Activated naive CD4-positive, alpha-beta T cell (primary cell): ENCODE measurements at regions not wholly inside any gene's neighbourhood (a gene's known extent, or its start where the extent isn't known, plus 50 kb on each side); places are given as distances from the start of the nearest gene placed in this dataset.
"Not testable (repeated sequence)": the region's sequence is repeated elsewhere in the genome, so short reads cannot be mapped to it uniquely, and the experiment has no call there.

Experiments used
- DNase-seq, 4 experiments: peaks; one replicate each; lab custom pipeline; 2025; lab: John Stamatoyannopoulos, UW

DNA sequence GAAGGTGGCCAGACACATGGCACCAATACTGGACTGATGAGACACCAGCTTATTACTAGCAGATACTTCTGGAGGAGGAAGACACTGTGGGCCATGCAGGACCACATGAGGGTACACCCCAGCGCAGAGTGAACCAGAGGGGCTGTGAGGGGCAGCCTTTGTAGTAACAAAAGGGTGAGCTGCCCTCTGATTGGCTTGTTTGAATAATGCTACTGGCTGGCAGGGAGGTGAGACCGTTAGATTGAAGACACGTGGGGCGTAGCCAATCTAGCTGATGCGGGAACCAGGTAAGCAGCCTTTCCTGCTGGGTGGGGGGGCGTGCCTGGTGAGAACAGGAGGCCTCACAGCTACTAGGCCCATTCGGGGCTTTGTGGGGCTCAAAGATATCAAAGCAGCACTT lies 102.8 kb upstream of the SEC14L1 start:
- DNase-seq, result no peak

DNA sequence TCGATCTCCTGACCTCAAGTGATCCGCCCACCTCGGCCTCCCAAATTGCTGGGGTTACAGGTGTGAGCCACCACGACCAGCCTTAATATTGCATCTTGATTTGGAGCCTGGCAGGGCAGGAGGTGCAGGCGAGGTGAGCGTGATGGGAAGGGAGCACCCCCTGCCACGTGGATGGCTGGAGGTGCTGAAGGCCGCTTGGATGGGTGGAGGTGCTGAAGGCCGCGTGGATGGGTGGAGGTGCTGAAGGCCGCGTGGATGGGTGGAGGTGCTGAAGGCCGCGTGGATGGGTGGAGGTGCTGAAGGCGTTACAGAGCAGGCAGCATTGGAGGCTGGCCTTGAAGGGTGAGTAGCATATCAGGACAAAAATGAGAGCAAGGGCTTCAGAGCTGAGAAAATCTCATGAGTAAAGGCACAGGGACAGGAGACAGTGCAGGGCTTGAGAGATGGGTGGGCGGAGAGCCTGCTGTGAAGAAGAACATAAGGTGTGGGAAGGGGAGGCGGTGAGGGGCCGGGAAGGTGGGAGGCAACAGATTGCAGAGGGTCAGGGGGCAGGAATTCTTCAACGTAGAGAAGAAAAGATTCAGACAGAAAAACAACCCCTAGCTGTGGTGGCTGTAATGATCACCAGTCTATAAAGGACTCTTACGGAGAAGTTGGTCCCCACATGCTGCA lies 101.7 kb upstream of the SEC14L1 start:
- no peak for DNase-seq

- no peak for DNase-seq
These were observed 98.1 kb upstream of the SEC14L1 start for GRCh38 chr17:77042476-77043231.

GRCh38 chr17:77045441-77046041 lies 95.2 kb upstream of the SEC14L1 start:
- DNase-seq, result no peak

DNA sequence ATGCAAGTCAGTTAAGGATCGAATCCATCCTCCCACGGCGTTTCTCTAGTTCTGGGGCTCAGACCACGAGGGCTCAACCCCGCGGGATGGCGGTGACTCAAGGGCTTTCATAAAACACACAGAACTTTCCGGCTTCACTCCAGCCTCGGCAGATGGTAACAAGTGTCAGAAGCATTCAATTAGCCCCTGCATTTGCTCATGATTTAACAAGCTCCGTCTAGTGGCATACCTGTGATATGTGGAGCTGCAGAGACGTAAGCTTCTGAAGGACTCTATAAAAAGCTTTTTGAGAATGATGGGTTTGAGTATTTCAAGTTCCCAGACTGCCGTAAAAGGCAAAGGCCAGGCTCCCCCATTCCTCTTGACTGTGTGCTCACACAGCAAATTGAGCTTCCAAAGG lies 91.3 kb upstream of the SEC14L1 start:
- no peak for DNase-seq

GRCh38 chr17:77050901-77051300 lies 89.9 kb upstream of the SEC14L1 start:
- DNase-seq, result not testable (repeated sequence)

GRCh38 chr17:77054936-77055335 lies 85.8 kb upstream of the SEC14L1 start:
- no peak for DNase-seq

DNA sequence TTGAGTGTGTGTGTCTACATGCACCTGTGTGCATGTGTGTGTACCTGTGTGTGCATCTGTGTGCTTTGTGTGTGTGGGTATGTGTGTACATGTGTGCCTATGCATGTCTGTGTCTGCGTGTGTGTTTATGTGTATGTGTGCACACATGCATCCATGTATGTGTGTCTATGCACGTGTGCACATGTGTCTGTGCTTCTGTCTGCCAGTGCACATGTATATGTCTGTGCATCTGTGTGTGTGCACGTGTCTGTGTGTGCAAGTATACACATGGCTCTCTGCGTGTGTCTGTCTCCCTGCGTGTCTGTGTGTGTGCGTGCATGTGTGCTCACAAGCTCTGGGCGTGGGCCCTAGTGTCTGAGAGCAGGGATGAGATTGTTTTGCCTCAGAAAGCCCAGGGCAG lies 85.3 kb upstream of the SEC14L1 start:
- DNase-seq, result no peak

- DNase-seq, result no peak
These were observed 82.8 kb upstream of the SEC14L1 start for GRCh38 chr17:77058016-77058415.

DNA sequence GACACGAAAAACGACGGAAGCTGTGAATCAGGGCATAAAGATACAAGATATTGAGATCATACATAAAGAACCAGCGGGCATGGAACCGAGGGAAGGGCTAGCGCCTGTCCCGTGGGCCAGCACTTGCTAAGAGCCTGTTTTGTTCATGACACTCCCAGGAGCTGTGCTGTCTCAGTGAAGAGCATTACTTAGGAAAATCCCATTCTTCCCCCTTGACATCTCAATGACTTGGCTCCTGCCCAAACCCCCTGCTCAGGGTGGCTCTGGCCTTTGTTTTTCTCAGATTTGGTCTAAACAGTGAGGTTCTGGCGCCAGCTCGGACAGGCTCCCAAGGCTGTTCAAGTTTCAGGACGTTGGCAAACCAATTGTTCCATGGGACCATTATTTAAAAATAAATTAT lies 79.1 kb upstream of the SEC14L1 start:
- DNase-seq, result no peak

- no peak for DNase-seq
These were observed 76.2 kb upstream of the SEC14L1 start for GRCh38 chr17:77064598-77064997.

- no peak for DNase-seq
These were observed 74.6 kb upstream of the SEC14L1 start for GRCh38 chr17:77066165-77066564.

- DNase-seq, result peak in 2 of 4 experiments; percentile 3 to 34
These were observed 73.9 kb upstream of the SEC14L1 start for GRCh38 chr17:77066726-77067409.

DNA sequence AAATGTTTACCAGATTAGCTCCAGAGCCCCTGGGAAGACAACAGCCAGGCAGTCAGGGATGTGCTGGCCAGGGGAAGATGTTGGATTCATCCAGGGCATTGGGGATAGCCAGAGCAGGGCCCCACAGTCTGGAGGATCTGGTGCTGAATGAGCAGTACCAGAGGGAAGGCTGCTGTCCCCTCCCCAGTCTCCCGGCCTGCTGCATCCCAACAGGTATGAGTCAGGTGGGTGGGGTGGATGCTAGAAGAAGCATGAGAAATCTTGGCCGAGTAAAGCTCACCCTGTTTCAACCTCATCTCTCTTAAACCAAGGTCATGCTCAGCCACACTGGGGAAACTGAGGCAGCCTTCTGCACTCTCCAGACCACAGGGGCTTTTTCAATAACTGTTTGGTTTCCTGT lies 71.9 kb upstream of the SEC14L1 start:
- no peak for DNase-seq

GRCh38 chr17:77070888-77071279 lies 69.9 kb upstream of the SEC14L1 start:
- no peak for DNase-seq

DNA sequence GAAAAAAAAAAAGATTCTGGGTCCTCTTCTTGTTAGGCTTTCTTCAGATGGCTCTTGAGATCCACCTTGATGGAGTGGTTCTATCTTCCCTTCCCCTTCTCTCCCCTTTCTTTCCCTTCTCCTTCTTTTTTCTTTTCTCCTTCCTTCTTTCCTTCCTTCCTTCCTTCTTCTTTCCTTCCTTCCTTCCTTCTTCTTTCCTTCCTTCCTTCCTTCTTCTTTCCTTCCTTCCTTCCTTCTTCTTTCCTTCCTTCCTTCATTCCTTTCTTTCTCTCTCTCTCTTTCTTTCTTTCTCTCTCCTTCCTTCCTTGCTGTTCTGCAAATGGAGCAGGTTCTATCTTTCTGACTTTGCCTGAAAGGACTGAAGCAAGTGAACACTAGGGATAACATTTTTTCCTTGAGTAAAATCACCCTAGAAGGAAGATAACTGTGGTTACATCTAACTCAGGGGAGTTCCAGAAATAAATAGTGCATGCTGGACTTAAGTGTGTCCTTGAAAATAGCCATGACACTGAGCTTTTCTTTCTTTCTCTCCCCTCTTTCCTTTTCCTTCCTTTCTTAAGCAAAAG lies 68.8 kb upstream of the SEC14L1 start:
- no peak for DNase-seq

DNA sequence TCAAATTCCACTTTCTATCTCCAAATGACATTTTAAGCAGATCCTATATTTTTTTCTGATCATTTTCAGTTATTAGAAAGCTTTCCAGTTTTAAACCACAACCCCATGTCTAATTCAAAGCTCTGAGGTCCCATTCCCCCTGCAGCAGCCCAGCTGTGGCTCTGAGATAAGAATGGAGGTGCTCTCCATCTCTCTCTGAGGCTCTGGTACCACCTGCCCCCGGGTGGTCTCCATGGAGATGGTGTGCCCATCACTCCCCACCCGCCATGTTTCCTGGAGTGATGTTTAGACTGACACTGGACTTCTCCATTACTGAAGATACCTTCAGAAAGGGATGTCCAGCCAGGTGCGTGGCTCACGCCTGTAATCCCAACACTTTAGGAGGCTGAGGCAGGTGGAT lies 68.1 kb upstream of the SEC14L1 start:
- DNase-seq, result no peak

GRCh38 chr17:77074681-77075080 lies 66.1 kb upstream of the SEC14L1 start:
- DNase-seq, result no peak

DNA sequence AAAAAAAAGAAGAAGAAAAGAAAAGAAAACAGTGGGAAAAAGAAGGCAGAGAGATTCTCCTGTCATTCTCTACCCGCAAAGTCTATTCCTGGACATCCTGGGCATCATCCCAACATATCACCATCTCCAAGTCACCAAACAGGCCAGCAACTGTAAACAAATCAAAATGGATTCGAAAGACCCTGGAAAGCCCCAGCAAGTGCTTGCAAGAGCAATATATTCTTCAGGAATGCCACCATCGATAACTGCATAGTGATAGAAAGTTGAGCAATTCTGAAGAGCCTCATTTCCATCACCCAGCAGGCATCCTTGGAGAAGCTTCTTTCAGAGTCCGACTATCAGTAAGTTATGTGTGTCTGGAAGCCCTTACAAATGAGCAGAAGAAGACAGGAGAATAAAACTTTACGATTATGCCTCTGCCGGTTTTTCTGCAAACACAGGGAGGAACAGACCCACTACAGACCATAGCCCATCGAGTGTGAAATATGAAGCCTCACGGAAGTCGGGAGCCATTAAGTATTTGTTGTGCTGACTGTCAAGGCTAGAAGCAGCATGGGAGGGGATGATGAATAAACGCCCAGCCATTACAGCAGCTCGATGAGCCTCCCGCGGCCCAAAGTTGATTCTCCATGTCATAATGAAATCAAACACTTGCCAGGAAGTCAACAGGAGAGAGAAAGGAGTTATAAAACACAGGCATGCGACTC lies 64.5 kb upstream of the SEC14L1 start:
- DNase-seq, result no peak

DNA sequence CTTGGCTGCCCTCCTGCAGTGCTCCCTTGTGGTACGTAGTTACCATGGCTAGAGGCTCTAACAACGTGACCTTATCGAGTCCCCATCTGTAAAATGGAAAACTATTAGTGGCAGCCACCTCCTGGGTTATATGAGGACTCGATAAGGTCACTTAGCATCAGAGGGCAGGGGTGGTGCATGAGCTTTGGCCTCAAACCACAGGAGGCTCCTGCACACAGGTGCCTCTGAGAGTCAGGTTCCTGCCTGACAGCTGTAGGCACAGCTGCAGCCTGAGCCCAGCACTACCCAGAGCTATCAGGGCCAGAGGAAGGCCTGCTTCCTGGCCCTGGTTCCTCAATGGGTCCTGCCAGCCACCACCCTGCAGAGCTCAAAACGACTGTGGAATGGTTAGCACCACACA lies 57.2 kb upstream of the SEC14L1 start:
- no peak for DNase-seq

GRCh38 chr17:77085926-77086432 lies 54.8 kb upstream of the SEC14L1 start:
- no peak for DNase-seq
